ENCODE measurements at regions not wholly inside any gene's neighbourhood (a gene's known extent, or its start where the extent isn't known, plus 50 kb on each side); places are given as distances from the start of the nearest gene placed in this dataset.

DNA sequence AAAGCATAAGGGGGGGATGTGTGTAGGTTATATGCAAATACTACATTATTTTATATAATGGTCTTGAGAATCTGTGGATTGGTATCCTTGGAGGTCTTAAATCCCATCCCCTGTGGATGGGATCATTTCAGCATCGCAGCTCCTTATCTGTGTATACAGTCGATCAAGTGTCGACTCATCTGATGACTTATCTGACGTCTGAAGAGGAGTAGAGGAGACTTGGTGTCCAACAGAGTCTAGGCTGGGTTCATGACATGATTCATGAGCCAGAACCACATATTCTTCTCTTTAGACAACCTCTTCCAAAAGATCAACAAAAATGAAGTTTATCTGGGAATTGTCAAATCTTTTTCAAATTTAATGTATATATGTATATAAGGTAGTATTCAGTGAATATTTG lies 220.7 kb downstream of the NR2F2 start:
- Histone ChIP-seq H2BK15ac (ENCODE audit: low read depth, low read length) (no peak overlapping the region), H2AK9ac (replicated peaks; ENCODE audit: low read depth, low read length, poor library complexity) (no peak overlapping the region), H4K8ac (ENCODE audit: low read depth in 2 of 2, low read length in 2 of 2) (no peak overlapping the region), H3K14ac (replicated peaks; ENCODE audit: low read depth, low read length) (no peak overlapping the region), H2BK5ac (ENCODE audit: low read depth, low read length, poor library complexity, severe bottlenecking) (no peak overlapping the region), H3K23ac (ENCODE audit: low read depth, low read length) (no peak overlapping the region), H3K4ac (ENCODE audit: low read depth, low read length) (no peak overlapping the region), H3K9me3 (ENCODE audit: control insufficient read depth, insufficient read depth, low read length) (no peaks in the 10 kb centered on the region; the same call in 1 of the 2 replicates), H4K91ac (ENCODE audit: insufficient read depth, low read depth, low read length) (no peak overlapping the region), H3K27ac (ENCODE audit: insufficient read depth, low read length) (no peak overlapping the region), H3K4me2 (ENCODE audit: low read depth, low read length) (no peak overlapping the region), H4K20me1 (ENCODE audit: insufficient read depth, low read length) (no peaks in the 10 kb centered on the region), H3K36me3 (ENCODE audit: control insufficient read depth, insufficient read depth, low read length) (no peaks in the 10 kb centered on the region), H3K79me1 (ENCODE audit: low read depth in 1 of 2, low read length in 2 of 2) (no peaks in the 10 kb centered on the region), H3K9ac (ENCODE audit: low read depth, low read length) (no peak overlapping the region), H2AK5ac (ENCODE audit: low read depth, low read length) (no peak overlapping the region), H3K4me1 (ENCODE audit: control insufficient read depth, insufficient read depth, low read length) (no peaks in the 10 kb centered on the region), H4K5ac (ENCODE audit: low read depth, low read length) (no peak overlapping the region), H3K4me3 (ENCODE audit: insufficient read depth, low read depth, low read length) (no peak overlapping the region), H2AFZ (replicated peaks; ENCODE audit: low read length, poor library complexity) (no peak overlapping the region), H3K18ac (ENCODE audit: low read depth, low read length) (no peak overlapping the region), H3K9me1 (ENCODE audit: insufficient read depth, low read length) (no peaks in the 10 kb centered on the region), H2BK120ac (ENCODE audit: low read depth, low read length) (no peak overlapping the region), H2BK20ac (ENCODE audit: low read depth, low read length) (no peak overlapping the region), H3K27me3 (ENCODE audit: control insufficient read depth, insufficient read depth, low read length) (no peaks in the 10 kb centered on the region), H3K56ac (ENCODE audit: extremely low read depth, insufficient read depth, low read length) (no peak overlapping the region)
- ATAC-seq (ENCODE audit: low read depth) = no peak
- TF ChIP-seq NFE2L2 (IDR thresholded peaks at IDR 0.05; ENCODE audit: low read depth, low read length) = no peak
- TF ChIP-seq RFX5 (IDR thresholded peaks at IDR 0.05; ENCODE audit: low read depth, low read length) = no peak
- TF ChIP-seq POLR2A (IDR thresholded peaks at IDR 0.05; ENCODE audit: low read depth, low read length) = no peak
- no peak for TF ChIP-seq FOS (IDR thresholded peaks at IDR 0.05; ENCODE audit: low read depth, low read length)
- no peak for TF ChIP-seq CEBPB (IDR thresholded peaks at IDR 0.05; ENCODE audit: low read depth, low read length)
- no peak for TF ChIP-seq CHD1 (IDR thresholded peaks at IDR 0.05; ENCODE audit: low read depth, low read length)
- TF ChIP-seq SMC3 (IDR thresholded peaks at IDR 0.05; ENCODE audit: low read depth, low read length) = no peak
- no peak for TF ChIP-seq MXI1 (IDR thresholded peaks at IDR 0.05; ENCODE audit: borderline replicate concordance, low read depth, low read length)
- TF ChIP-seq, protein P1, sequence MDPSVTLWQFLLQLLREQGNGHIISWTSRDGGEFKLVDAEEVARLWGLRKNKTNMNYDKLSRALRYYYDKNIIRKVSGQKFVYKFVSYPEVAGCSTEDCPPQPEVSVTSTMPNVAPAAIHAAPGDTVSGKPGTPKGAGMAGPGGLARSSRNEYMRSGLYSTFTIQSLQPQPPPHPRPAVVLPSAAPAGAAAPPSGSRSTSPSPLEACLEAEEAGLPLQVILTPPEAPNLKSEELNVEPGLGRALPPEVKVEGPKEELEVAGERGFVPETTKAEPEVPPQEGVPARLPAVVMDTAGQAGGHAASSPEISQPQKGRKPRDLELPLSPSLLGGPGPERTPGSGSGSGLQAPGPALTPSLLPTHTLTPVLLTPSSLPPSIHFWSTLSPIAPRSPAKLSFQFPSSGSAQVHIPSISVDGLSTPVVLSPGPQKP (IDR thresholded peaks at IDR 0.05; ENCODE audit: borderline replicate concordance, low read depth, low read length) = no peak
- TF ChIP-seq BHLHE40 (IDR thresholded peaks at IDR 0.05; ENCODE audit: low read depth, low read length) = no peak
- no peak for TF ChIP-seq CTCF (conservative IDR thresholded peaks at IDR 0.05; ENCODE audit: low read depth, low read length)
- TF ChIP-seq MAFK (IDR thresholded peaks at IDR 0.05; ENCODE audit: low read depth, low read length) = no peak
- TF ChIP-seq RAD21 (IDR thresholded peaks at IDR 0.05; ENCODE audit: low read length) = no peak
- TF ChIP-seq, protein P2, sequence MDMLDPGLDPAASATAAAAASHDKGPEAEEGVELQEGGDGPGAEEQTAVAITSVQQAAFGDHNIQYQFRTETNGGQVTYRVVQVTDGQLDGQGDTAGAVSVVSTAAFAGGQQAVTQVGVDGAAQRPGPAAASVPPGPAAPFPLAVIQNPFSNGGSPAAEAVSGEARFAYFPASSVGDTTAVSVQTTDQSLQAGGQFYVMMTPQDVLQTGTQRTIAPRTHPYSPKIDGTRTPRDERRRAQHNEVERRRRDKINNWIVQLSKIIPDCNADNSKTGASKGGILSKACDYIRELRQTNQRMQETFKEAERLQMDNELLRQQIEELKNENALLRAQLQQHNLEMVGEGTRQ (IDR thresholded peaks at IDR 0.05; ENCODE audit: low read depth, low read length) = no peak
- no peak for TF ChIP-seq MAZ (IDR thresholded peaks at IDR 0.05; ENCODE audit: borderline replicate concordance, low read depth, low read length)
- no peak for TF ChIP-seq RCOR1 (IDR thresholded peaks at IDR 0.05; ENCODE audit: insufficient replicate concordance, low read length)
- intact Hi-C loops (cut with micrococcal nuclease) (no loop called here), dilution Hi-C loops (cut with HindIII; ENCODE audit: low sequenced_read_pairs, unreplicated experiment) (no loop called here), in situ Hi-C loops (cut with MboI; ENCODE audit: low sequenced_read_pairs) (no loop called here)
- ChIA-PET POLR2A (ENCODE audit: unreplicated experiment) (no interaction called here), CTCF (no interaction called here)
- no TSS peak for BruUV-seq (replicated peaks)
- no peak for DNase-seq
- no CpG with 5 or more reads among the region's 4 CpGs for WGBS, 2 experiments (ENCODE audit: extremely low coverage in 2 of 2, insufficient read length in 1 of 2)

All from IMR-90 (cell line).